NCI-H187 treated with DMSO at 0.1 percent for 48 hours (cell line): ENCODE measurements at regions not wholly inside any gene's neighbourhood (a gene's known extent, or its start where the extent isn't known, plus 50 kb on each side); places are given as distances from the start of the nearest gene placed in this dataset.

ENCODE experiments used
- DNase-seq: peaks from one replicate; lab custom pipeline; 2025; lab: John Stamatoyannopoulos, UW

DNA sequence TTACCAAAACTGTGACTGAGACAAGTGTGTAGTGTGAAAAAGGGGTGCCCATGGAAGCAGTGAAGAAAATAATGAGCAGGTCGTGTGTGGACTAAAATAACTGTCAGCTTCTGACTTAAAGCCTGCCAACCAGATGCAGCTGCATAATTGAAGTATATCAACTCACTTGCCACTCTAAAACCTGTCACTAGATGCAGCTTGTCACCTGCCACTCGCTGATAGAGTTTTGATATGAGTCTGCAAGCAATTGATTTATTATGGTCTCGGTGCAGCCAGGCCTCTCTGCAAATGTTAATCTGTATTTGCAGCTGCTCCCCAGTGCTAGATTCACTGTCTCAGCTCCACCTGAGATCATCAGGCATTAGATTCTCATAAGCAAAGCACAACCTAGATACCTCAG lies 1090.0 kb upstream of the EYS start:
- no peak for DNase-seq

DNA sequence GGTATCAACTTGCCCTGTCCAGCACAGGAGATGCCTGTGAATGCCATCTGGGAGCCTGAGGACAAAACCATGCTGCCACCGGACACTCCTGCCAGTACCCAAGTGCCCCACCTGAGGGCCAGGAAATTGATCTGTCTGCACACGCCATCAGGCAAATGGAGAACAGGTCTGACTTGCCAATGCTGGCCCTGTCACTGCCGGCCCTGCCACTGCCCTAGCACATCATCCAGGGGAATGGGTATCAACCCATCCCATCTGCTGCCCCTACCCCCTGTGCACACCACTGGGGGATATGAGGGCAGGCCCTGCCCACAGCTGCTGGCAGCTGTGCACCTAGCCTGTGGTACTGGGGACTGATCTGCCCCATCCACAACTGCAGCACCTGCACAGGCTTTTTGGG lies 1081.6 kb upstream of the EYS start:
- no peak for DNase-seq

DNA sequence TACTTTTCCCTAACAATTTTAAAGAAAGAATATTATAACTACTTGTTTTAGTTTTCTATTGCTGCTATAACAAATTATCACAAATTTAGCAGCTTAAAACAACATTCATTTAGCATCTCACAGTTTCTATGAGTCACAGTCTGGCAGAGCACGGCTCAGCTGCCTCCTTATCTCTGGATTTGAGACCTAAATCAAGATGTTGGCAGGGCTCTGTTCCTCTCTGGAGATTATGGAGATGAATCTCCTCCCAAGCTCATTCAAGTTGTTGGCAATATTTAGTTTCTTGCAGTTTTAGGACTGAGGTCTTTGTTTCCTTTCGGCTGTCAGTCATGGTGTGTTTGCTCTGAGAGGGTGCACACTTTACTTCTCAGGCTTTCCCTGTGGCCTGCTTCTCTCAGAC lies 1065.8 kb upstream of the EYS start:
- DNase-seq = no peak

DNA sequence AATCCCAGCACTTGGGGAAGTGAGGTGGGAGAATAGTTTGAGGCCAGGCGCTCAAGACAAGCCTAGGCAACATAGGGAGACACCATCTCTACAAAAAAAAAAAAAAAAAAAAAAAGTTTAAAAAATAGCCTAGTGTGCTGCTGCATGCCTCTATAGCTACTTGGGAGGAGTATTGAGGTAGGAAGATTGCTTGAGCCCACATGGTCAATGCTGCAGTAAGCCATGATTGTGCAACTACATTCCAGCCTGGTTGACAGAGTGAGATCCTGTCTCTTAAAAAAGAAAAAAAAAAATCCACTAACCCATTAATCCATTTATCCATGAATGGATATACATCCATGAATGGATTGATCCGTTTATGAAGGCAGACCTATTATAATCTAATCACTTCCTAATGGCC lies 1064.6 kb upstream of the EYS start:
- DNase-seq = no peak

DNA sequence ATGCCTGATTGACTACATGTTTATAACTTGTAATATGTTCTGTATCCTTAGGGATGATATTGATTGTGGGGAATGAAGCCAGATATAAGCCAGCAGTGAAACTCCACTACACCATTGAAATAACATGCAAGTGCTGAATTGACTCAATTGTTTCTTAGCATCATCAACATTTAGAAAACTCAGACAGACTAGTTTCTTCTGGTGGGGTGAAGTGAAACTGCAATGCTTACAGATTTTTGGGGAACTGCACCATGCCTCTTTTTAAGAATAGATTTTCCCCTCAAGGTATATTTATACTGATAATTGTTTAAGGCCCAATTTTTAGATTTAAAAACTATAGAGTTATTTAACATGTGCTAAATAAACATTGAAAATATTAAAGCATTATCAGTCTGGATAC lies 1044.6 kb upstream of the EYS start:
- DNase-seq = no peak

DNA sequence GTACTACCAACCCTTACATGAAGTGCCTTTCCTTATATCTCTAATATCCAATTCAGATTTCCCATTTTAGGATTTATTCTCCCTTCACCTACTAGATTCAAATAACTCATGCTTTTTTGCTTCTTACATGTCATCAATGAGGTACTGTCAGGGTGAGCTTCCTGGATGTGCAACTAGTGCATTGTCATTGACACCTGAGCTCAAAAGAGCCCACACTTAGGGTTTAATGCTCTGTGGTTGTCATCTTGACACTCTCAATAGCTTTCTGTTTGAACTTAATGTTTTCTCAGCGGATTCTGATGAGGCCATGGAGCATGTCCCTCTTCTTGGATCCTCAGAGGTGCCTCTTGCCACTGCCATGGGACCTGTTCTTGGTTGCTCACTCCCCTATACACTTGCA lies 1033.3 kb upstream of the EYS start:
- DNase-seq = no peak

DNA sequence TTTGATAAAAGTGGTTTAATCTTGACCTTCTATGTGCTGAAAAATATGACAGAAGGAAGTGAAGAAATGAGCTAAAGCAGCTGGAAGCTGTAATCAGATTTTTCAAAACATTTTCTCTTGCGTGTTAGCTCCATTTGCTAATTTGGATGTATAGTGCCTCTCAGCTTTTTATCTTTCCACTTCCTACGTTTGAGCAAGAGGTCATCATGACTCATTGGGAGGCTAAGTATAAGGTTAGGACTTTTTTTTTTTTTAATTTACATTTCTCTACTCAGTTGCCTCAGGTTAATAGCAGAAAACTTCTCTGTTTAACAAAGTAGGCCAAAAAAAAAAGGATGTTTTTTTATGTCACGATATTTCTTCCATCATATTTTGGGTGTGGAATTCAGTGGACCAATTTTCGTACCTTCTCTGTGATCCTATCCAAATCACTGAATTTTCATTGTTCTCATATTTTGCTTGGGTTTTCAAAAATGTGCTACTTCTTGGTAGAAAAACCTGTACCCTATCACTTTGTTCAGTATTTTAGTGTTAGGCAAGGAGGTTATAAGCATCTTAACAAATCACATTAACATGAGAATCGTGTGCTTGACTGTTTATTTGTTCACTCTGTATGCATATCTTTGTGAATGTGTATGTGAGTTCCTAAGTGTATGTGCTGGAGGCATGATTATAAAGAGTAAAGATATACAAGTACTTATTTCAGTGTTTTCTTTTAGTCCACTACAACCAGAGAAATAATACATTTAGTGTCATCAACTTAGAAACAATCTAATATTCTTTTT lies 1028.3 kb upstream of the EYS start:
- DNase-seq = no peak

DNA sequence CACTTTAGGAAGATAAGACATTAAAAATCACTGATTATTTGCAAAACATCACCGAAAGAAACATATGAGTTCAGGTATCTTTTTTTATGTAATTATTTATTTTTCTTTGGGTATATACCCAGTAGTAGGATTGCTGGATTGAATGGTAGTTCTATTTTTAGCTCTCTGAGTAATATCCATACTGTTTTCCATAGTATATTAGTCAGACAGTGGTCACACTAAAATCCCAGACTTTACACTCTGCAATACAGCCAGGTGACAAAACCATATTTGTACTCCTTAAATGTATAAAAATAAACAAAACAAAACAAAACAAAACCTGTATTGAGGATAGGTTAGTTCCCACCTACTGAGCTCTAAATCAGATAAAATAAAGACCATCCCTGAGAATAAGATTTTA lies 1024.3 kb upstream of the EYS start:
- DNase-seq = no peak

DNA sequence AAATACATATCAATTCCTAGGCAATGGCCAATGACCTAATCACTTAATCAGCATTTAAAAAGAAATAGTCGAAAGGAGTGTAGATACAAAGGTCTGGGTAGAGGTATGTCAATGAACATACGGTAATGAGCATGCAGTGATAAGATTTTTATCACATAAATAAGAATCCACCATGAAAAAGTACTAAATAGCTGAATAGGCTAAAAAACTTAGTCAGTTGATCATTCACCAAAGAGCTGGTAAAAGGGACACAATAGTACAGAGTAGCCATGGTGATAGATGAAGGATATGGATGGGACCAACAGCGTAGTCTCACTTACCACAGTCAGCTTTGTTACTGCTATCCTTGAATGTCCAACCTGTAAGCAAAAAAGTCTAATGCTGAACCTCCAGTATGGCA lies 1018.6 kb upstream of the EYS start:
- DNase-seq = no peak

DNA sequence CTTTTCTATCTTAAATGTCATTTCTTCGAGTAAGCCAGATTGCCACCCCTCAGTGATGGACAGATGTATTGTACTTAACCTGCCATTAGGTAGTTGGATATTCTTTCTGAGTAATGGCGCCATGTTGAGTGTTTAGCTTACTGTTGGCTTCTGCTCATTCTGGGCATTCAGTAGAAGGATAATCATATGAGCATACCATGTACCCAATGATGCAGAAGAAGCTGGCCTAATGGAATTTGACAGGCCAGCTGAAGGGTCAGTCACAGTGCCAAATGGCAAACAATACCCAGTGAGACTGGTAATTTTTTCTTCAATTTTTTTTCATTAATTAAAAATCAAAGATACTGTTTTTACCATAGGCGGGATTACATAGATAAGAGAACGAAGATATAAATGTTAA lies 1010.8 kb upstream of the EYS start:
- no peak for DNase-seq

DNA sequence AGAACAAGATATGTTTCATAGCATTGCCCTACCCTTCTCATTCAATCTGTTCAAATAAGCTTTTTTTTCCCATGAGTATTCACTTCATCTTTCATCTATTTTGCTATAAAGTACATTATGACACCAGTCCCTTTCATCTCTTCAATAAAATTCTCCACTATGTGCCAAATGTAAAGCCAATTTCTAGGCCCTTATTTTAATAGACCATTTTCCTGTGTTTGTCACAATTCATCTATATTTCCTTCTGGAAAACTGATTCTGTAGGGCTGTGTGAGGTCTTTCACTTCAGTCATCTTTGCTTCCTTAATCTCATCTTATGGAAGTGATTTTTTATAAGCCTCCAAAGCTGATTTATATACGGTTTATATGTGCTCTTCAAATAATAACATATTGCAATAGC lies 992.4 kb upstream of the EYS start:
- no peak for DNase-seq

DNA sequence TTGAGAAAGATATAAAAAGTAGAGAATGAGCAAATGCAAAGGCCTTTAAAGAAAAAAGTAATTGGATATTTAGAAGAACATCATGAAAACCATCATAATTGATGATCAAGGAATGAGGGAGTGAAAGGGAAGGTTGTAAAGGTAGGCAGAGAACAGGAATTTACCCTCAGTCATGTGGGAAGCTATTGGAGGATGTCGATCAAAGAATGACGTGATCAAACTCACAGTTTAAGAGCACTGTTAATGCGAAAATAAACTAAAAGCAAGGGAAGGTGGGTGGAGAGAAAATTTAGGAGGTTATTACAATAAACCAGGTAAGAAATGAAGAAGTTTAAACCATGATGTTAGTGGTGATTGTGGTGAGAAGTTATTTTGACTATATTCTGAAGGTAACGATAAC lies 982.6 kb upstream of the EYS start:
- DNase-seq = no peak

DNA sequence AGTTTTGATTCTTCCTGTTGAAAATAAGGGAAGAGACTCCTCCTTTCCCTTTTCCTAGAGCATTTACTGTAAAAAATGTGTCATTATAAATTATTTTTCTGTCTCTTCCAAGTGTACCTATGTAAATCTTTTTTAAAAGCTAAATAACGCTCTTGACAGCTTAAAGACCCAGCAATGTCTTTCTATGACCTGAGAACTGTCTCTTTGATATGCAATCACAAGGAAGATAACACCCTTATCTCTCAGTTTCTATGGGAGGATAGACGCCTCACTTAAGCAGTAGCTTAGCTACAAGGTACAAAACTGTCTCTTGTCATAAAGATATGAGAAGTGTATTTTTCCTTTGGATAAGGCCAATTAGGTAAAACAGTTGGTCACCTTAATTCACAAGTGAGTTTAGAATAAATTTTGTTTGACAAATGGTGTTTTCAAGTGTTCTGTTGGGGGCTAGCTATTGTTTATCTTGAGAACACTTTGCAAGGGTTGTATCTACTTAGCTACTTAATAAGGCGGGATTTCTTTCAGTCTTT lies 980.6 kb upstream of the EYS start:
- no peak for DNase-seq

DNA sequence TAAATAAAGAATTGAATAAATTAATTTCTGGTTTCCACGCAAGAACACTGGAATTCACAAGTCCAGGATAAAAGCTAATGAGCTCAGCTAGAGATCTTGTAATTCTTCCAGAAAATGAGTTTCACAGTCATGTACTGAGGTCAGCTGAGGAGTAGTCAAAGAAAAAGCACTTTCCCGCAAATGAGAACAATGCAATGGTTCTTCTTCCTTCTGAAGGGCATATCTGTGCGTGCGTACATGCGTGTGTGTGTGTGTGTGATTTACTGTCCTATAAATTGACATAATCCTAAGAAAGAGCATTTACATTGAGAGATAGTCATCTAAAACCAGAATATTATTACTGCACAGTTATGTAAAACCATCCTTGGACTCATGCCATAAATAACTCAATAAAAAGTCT lies 968.9 kb upstream of the EYS start:
- no peak for DNase-seq

DNA sequence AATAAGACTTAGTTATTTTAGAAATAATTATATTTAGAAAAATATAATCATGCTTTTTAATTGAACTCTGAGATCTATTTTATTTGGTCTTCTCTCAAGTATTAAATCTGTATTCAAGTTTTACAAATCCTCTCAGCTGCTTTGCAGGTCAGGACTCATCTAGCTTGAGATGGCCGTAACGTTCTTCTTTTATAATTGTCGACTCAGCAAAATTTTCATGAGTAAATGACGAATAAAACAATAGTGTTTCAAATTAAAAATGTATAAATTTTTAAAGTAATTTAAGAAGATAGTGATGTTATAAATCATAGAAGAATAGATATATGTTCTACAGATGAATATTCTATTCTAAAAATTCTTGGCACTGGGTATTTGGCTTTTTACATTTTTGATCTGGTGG lies 957.1 kb upstream of the EYS start:
- no peak for DNase-seq

DNA sequence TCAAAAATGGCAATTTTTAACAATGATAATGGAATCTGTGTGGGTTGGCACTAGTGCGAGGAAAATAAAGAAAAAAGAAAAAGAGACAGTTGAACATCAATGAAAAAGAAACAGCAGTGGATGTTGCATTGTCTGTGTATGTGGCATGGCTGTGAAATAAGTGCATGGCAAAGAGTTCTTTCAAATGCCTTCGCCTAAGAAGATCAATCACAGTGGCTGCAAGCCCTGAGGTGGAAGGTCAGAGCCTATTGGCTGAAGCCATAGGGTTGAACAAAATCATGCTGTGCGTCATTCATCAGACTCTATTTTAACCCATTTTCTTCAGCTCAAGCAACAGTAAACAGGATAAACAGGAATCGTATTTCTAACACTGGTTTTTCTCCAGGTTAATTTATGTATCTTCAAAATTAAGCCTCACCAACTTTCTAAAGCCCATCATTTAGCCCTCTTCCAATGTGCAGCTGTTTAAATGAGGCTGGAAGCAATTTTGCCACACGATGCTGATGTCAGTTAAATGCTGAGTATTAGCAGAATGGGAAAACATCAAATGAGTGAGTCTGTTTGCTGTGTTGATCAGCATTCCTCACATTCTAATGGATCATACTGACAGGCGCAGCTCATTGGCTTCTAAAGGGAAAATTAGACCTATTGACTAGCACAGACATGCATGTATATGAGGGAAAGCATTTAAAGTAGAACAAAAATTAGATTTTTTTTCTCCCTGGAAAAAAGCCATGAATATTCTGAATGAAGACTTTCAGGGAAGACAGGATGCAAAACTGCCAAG lies 955.9 kb upstream of the EYS start:
- no peak for DNase-seq

DNA sequence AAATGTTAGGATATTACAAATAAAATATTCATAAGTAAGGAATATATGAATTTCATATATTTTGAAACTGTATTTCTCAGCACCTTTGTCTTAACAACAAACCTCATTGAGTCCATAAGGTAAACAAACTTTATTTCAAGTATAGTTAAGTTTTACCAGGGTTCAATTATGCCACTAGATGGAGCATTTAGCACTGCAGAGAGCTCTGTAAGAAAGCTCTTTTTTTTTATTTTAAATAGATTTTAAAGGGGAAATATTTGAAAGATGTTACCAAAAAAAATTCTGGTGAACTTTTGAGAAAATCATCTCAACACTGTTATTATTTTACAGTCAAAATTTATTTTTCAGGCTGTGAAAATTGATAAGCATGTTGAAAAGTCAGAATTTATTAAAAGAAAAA lies 955.2 kb upstream of the EYS start:
- no peak for DNase-seq

DNA sequence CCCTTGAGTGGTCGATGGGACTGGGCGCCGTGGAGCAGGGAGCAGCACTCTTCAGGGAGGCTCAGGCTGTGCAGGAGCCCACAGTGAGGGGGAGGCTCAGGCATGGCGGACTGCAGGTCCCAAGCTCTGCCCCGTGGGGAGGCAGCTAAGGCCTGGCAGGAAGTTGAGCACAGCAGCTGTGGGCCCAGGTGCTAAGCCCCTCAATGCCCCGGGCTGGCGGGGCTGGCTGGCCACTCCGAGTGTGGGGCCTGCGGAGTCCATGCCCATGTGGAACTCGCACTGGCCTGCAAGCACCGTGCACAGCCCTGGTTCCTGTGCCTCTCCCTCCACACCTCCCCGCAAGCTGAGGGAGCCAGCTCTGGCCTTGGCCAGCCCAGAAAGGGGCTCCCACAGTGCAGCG lies 948.4 kb upstream of the EYS start:
- DNase-seq = no peak

DNA sequence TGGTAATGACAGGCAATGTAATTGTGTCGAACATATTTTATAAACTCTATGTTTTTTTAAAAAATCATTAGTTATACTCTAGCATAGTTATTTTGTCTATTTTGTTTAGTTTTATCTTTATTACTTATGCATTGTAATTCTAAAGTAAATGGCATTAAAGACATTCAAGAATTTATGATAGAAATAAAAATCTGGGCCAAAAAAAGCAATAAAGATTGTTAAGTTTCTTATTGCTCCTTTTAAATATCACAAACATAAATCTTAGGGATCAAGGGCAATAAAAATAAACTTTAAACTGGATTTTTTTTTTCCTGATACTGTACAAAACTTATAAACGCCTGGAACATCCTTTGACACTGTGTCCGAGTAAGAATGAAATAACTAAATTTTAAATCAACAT lies 931.5 kb upstream of the EYS start:
- no peak for DNase-seq

DNA sequence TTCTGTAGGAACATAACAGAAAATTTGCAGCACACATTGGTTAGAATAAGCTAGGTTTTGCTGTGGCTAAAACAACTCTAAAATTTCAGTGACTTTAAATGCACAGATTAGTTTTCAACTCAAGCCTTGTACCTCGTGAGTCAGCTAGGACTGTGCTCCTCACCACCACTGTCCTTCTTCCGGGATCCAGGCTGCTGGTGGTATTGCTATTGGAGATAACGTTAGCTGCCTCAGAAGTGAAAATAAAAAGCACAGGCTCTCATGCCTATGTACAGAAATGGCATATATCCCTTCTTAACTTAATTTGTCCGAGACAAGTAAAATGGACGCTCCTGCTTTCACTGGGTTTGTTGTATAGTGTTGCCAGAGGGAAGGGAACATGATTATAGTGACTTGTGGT lies 931.1 kb upstream of the EYS start:
- DNase-seq = no peak

DNA sequence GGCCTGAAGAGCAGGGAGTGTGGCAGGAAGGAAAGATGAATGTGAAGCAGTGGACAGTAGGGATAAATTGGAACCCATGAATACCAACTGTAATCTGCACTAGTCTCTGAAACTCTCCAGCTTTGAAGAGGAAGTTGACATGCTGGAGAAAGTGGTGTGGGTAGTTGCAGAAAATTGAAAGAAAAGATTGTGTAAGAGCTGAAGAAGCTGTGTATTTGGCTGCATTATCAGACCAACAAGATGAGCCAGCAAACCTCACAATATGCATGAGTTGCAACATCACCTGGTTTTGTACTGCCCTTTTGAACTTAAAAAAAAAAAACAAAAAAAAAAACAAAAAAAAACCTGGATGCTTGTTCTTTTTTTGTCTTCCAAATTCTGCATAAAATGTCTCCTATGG lies 921.9 kb upstream of the EYS start:
- no peak for DNase-seq

DNA sequence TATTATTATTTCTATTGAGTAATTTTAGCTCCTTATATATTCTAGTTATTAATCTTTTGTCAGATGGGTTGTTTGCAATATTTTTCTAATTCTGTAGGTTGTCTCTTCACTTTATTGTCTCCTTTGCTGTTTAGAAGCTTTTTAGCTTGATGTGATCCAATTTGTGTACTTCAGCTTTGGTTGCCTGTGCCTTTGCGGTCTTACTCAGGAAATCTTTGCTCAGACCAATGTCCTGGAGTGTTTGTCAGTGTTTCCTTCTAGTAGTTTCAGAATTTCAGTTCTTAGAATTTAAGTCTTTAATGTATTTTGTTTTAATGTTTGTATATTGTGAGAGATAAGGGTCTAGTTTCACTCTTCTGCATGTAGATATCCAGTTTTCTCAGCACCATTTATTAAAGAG lies 916.0 kb upstream of the EYS start:
- DNase-seq = no peak

DNA sequence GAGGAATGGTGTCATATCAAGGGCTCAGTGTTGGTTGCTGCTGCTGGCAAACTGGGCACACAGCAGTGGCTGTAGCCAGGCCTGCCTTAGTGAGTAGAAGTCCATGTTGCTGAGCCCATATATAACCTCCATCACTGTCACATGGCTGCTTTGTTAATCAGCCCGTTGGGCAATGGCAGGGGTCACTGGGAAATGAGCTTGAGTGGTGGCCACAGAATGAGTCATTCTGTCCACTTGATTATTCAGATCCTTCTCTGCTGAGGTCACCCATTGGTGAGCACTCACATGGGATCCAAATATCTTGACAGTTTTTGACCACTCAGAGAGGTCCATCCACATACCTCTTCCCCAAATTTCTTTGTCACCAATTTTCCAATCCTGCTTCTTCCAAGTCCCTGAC lies 898.9 kb upstream of the EYS start:
- no peak for DNase-seq

DNA sequence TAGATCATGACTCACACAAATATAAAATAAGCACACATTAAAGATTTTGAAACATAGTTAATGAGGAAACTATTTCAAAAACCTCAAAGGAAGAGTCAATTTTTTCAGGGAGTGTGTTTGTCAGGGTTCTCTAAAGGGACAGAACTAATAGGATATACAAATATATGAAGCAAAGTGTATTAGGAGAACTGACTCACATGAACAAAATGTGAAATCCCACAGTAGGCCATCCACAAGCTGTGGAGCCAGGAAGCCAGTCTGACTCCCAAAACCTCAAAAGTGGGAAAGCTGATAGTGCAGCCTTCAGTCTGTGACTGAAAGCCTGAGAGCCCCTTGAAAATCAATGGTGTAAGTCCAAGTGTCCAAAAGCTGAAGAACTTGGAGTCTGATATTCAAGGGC lies 898.0 kb upstream of the EYS start:
- DNase-seq = no peak
